ENCODE measurements at regions not wholly inside any gene's neighbourhood (a gene's known extent, or its start where the extent isn't known, plus 50 kb on each side); places are given as distances from the start of the nearest gene placed in this dataset.

DNA sequence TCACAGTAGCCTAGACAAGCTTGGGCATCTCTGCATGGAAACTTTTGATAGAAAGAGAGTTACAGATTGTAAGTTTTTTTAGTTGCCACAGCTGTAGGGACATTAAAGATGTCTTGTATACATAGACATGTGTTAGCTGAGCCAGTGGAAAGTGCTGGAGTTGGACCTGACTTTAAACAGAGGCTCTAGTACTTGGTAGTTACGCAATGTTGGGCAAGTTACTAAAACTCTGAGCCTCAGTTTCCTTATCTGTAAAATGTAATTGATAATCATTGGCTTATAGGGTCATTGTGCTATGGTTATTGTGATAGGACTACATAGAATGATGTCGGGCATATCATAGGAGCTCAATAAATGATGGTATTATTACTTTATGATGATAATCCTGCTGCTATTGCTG lies 225.8 kb upstream of the CPHXL start:
- Histone ChIP-seq H3K27me3 (ENCODE audit: control insufficient read depth in 2 of 2, insufficient read depth in 2 of 2, low read length in 2 of 2) (no peaks in the 10 kb centered on the region), H3K4me3 (replicated peaks in 1 of 3; ENCODE audit: insufficient read depth in 1 of 3, low read depth in 1 of 3, low read length in 3 of 3) (no peak overlapping the region), H3K9me3 (replicated peaks; ENCODE audit: control insufficient read depth, insufficient read depth, low read length) (no peaks in the 10 kb centered on the region), H3K4me1 (ENCODE audit: control insufficient read depth, extremely low read depth, insufficient read depth, low read length) (no peaks in the 10 kb centered on the region), H2AFZ (ENCODE audit: low read depth, low read length) (no peak overlapping the region), H3K4me2 (ENCODE audit: insufficient read depth, low read length) (no peak overlapping the region), H3K36me3 (ENCODE audit: control insufficient read depth in 2 of 2, extremely low read depth in 1 of 2, insufficient read depth in 2 of 2, low read length in 2 of 2) (no peaks in the 10 kb centered on the region), H3K27ac (ENCODE audit: insufficient read depth, low read depth, low read length) (no peak overlapping the region), H3K9ac (replicated peaks; ENCODE audit: extremely low read depth, insufficient read depth, low read length) (no peak overlapping the region), H3K9me1 (replicated peaks; ENCODE audit: control insufficient read depth, extremely low read depth, insufficient read depth, low read length) (no peaks in the 10 kb centered on the region), H3K79me2 (ENCODE audit: control insufficient read depth, insufficient read depth, low read length) (no peaks in the 10 kb centered on the region), H4K20me1 (replicated peaks; ENCODE audit: control insufficient read depth, extremely low read depth, insufficient read depth, low read length) (no peaks in the 10 kb centered on the region)
- intact Hi-C loops (cut with micrococcal nuclease): no loop called here
- ChIA-PET POLR2A (no interaction called here), CTCF (no interaction called here)
- no peak for FAIRE-seq
- DNase-seq (ENCODE audit: low read depth, low spot score): no peak
- BruUV-seq (replicated peaks): no TSS peak
- dilution Hi-C loops (cut with MboI; ENCODE audit: extremely low pct_ligation_motif_present, low sequenced_read_pairs): no loop called here
- TF ChIP-seq GATA2 (IDR thresholded peaks at IDR 0.05; ENCODE audit: insufficient read depth, insufficient read length, low read depth, low read length) (no peak), POLR2A (IDR thresholded peaks at IDR 0.05; ENCODE audit: low read depth, low read length) (no peak), EZH2 (IDR thresholded peaks at IDR 0.05; ENCODE audit: borderline replicate concordance, low read depth, low read length, severe bottlenecking) (no peak), FOS (IDR thresholded peaks at IDR 0.05; ENCODE audit: borderline replicate concordance, insufficient read depth, low read length) (no peak), MYC (IDR thresholded peaks at IDR 0.05; ENCODE audit: low read depth, low read length) (no peak), POLR2AphosphoS5 (IDR thresholded peaks at IDR 0.05; ENCODE audit: insufficient read depth, low read depth, low read length) (no peak), JUN (IDR thresholded peaks at IDR 0.05; ENCODE audit: borderline replicate concordance, insufficient read depth, insufficient read length, low read depth) (no peak)
- TF ChIP-seq, protein P1, sequence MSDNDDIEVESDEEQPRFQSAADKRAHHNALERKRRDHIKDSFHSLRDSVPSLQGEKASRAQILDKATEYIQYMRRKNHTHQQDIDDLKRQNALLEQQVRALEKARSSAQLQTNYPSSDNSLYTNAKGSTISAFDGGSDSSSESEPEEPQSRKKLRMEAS (IDR thresholded peaks at IDR 0.05; ENCODE audit: insufficient read depth, insufficient read length): no peak
- TF ChIP-seq, protein P2, sequence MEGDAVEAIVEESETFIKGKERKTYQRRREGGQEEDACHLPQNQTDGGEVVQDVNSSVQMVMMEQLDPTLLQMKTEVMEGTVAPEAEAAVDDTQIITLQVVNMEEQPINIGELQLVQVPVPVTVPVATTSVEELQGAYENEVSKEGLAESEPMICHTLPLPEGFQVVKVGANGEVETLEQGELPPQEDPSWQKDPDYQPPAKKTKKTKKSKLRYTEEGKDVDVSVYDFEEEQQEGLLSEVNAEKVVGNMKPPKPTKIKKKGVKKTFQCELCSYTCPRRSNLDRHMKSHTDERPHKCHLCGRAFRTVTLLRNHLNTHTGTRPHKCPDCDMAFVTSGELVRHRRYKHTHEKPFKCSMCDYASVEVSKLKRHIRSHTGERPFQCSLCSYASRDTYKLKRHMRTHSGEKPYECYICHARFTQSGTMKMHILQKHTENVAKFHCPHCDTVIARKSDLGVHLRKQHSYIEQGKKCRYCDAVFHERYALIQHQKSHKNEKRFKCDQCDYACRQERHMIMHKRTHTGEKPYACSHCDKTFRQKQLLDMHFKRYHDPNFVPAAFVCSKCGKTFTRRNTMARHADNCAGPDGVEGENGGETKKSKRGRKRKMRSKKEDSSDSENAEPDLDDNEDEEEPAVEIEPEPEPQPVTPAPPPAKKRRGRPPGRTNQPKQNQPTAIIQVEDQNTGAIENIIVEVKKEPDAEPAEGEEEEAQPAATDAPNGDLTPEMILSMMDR (IDR thresholded peaks at IDR 0.05; ENCODE audit: extremely low read depth in 1 of 2, insufficient read depth in 1 of 2, low read depth in 1 of 2, low read length in 2 of 2): no peak

Measured in endothelial cell of umbilical vein (primary cell).